ENCODE measurements at regions not wholly inside any gene's neighbourhood (a gene's known extent, or its start where the extent isn't known, plus 50 kb on each side); places are given as distances from the start of the nearest gene placed in this dataset.
"Not testable (repeated sequence)": the region's sequence is repeated elsewhere in the genome, so short reads cannot be mapped to it uniquely, and the experiment has no call there.

DNA sequence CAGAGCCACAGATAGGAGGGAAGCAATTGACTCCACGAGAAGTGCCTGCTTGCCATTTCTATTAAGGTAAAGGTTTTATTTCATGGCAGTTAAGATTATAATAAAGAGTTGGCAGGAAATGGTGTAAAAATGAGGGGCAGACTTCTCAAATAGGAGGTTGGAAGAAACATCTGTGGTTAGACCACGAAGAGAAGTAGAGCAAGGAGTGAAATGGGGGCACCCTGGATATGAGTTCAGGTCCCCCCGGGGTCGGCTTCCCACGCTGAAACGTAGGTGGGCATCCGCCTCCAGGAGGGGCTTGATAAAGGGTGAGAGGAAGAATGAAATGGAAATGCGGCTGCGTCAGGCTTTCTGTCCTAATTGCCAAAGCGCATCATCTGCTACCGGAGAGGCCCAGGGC, 209.1 kb downstream of the MAF start:
- ATAC-seq (no peak), DNase-seq (no peak)
- intact Hi-C loops (cut with DNase I, micrococcal nuclease): no loop called here

DNA sequence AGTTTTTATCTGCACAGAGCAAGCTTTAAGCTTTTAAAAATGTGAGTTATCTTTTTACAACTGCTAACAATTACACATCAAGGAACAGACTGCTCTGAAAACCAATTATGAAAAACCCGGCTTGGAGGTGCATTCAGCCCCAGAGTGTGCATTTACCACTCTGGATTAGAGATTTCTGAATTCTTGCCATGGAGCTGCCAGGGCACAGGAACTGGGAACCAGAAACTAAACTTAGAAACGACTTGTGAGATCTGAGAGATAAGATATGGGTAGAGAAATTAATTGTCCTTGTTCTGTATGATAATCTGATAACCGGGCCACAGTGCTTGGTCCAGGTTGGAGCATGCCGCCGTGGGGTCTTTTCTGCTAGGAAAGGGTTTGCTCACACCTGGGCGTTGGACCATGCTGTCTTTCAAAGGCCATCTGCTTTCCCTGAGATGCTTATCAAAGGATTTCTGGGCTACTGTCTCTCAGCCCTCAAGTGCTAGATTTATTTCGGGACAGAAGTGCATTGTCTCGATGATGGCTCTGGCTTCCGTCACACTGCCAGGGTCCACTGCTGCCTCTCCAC, 210.0 kb downstream of the MAF start:
- intact Hi-C loops (cut with DNase I, micrococcal nuclease): no loop called here
- ATAC-seq: no peak
- no peak for DNase-seq

DNA sequence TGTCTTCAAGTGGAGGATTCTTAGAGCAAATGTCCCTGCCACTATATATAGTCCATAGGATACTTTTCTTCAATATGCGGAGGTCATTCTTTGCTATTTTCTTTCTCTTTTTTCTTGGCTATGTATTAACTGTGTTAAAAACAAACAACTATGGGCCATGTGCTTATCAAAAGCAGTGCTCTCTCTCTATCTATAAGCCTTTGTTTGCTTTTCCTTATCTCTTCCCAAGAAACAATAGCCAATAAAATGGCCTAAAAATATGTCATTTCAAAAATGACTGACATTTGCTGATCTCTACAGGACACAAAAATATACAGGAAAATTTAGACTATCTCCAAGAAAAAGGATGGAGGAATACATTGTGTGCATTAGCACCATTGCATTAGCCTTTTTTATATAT, 212.1 kb downstream of the MAF start:
- intact Hi-C loops (cut with DNase I, micrococcal nuclease): no loop called here
- DNase-seq (no peak), ATAC-seq (no peak)

DNA sequence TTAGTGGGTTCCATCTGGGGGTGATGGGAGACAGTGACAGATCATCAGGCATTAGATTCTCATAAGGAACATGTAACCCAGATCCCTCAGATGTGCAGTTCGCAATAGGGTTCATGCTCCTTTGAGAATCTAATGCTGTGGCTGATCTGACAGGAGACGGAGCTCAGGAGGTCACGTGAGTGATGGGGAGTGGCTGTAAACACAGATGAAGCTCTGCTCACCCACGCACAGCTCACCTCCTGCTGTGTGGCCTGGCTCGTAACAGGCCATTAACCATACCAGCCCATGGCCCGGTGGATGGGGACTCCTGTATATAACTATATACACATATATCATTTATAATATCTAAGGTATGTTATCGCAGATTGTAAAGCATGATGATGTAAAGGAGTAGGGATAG, 214.2 kb downstream of the MAF start:
- ATAC-seq: no peak
- intact Hi-C loops (cut with DNase I, micrococcal nuclease): no loop called here
- DNase-seq: no peak

DNA sequence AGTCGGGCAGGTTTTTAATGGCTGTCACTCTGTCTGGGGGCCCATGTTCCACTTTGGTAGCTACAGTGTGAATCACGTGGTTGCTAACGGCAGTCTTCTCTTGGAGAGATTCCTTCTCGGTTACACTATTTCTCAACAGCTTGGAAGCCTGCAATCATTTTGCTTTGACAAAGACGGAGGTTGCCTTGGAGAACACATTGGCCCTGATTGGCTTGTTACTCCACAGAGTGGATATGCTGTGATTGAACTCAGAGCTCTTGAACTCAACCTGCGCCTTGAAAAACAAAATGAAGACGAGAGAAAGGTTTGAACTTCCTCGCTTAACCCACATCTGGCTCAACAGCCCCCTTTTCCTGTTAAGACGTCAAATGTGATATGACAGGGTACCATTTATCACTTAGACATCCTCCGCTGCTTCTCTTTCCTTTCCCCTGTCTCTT, 218.9 kb downstream of the MAF start:
- DNase-seq (no peak), ATAC-seq (no peak)
- intact Hi-C loops (cut with DNase I, micrococcal nuclease): no loop called here

DNA sequence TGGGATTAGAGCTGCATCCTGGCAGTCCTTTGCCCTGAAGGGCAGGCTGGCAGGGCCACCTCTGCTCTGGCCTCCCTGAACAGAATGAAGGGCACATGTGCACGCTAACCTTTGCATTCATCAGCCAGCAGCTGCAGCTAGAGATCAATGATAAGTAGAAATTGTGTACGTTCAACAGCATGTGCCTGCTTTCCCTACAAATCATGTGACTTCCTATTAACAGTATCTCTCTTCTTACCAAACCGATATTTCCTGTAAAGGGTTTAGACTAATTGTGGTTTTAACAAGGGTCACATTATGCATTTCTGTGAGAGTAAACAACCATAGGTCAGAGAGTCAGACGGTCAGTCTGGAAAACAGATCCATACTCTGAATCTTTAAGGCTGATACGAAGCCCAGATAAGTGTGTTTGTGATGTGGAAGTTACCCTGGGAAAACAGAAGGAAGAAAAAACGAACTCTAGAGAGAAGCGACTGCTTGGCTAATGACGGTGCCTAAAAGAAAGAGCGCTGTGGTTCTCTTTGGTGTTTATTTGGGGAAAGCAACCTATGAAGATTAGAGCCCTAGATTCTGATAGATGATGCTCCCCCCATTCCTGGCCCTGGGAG, 219.4 kb downstream of the MAF start:
- ATAC-seq: no peak
- intact Hi-C loops (cut with DNase I, micrococcal nuclease): no loop called here
- DNase-seq: no peak

DNA sequence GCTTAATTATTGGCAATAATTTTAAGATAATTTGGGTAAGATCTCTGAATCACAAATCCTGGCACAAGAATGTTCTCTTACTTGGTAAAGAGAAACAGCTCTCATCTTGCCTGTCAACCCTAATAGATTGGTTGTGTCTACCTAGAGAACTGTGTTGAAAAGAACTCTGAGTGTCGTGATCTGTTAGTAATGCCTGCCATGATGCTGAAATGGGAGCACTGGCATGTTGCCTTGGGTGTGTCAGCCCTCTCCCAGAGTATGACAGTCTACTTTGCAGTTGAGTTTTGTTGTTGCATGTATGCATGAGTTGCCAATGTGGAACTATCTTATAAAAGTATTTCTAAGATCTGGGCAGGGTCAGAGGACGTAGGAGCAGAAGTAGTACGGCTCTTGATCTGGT, 221.4 kb downstream of the MAF start:
- DNase-seq: no peak
- intact Hi-C loops (cut with DNase I, micrococcal nuclease): no loop called here
- no peak for ATAC-seq

DNA sequence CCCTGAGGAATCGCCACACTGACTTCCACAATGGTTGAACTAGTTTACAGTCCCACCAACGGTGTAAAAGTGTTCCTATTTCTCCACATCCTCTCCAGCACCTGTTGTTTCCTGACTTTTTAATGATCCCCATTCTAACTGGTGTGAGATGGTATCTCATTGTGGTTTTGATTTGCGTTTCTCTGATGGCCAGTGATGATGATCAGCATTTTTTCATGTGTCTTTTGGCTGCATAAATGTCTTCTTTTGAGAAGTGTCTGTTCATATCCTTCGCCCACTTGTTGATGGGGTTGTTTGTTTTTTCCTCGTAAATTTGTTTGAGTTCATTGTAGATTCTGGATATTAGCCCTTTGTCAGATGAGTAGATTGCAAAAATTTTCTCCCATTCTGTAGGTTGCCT, 223.5 kb downstream of the MAF start:
- intact Hi-C loops (cut with DNase I, micrococcal nuclease); ATAC-seq; DNase-seq: not testable (repeated sequence)

DNA sequence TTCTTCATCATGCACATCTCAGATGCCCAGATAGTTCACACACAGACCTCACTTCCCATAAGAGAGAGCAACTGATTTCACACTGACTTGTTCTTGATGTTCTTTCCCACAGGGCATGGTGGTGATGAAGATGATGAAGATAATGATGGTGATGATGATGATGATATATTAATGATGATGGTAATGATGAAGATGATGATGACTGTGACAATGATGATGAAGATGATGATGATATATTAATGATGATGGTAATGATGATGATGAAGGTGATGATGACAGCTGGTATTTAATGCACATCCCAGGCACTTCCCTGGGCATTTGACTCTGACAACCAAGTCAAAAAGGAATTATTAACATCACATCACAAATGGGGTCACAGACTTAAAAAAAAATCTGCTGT, 225.2 kb downstream of the MAF start:
- intact Hi-C loops (cut with DNase I, micrococcal nuclease): no loop called here
- no peak for ATAC-seq

DNA sequence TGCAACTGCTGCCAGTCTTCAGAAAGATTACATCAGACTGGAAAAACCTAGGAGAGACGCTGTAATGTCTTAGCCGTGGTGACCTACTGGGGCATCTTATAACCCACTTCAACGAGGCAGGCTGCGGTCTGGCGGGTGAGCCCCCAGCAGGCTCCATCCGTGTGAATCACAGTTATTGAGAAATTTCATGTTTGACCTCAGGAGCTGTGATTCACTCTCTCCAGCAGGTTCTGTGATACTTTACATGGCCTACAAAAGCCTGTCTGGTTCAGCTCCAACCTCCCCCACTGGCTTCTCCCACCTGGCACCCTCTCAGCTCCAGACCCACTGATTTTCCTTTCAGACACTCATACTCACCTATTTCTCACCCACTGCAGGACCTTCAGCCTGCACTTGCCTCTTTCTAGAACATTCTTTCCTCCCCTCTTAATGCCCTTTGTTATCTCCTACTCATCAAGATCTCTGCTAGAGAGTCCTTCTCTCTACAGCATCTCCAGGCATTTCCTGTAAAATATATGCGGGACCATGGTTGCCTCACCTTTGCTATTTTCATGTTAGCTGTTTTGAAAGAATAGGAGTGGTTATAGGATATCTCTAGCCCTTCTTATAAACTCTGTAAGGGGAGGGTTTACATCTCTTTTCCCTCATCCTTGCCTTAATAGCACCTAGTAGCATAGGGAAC, 227.9 kb downstream of the MAF start:
- ATAC-seq (no peak), DNase-seq (no peak)
- intact Hi-C loops (cut with DNase I, micrococcal nuclease): no loop called here

More for the DNA sequence above, 225.2 kb downstream of the MAF start:
- no peak for DNase-seq

DNA sequence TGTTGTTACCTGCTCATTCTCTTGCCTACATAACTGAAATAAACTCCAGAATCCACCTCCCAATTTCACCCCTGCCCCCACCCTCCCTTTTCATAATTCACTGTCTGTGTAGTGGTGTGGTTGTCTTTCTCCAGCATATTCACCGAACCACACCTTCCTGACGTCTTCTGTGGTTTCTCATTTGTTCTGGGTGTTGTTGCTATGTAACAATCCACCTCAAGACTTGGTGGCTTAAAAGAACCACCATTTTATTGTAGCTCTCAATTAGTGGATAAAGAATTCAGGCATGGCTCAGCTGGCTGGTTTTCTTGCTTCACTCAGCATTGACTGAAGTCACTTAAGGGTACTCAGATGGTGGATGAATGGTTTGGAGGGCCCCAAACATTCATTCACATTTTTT, 229.8 kb downstream of the MAF start:
- no peak for DNase-seq
- no peak for ATAC-seq
- intact Hi-C loops (cut with DNase I, micrococcal nuclease): no loop called here

DNA sequence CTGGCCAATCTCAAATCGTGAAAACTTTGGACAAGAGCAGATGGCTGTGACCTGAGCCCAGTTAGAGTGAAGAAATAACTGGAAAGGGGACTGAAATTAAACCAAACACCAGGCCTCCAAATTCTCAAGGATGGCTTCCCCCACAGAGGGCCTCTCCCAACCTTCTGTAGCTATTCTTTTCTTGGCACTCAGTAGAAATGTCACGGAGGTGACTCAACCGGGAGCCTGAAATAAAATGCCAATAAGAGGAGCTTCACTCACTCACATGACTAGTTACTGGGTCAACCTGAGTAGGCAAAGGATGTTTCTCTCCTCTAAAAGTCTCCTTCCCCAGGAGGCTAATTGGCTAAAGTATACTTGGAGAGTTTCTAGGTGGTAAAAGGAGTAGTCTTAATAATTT, 230.7 kb downstream of the MAF start:
- ATAC-seq (no peak), DNase-seq (no peak)
- intact Hi-C loops (cut with DNase I, micrococcal nuclease): no loop called here

DNA sequence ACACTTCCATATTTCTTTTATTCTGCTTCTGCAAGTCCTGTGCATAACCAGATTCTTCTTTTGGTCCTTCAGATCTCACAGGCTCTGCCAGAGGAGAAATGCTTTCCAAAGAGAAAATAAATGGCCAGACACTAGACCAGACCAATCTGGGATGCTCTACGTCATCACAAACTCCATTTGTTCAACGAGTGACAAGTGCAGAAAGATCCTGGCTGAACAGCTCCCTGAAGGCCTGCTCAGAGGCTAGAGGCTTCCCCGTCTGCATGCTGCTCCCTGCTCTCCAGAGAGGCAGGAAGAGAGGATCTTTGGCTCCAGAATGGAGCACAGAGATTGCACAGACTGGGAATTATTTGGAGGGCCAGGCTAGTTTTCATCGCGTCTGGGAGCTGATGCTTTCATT, 232.7 kb downstream of the MAF start:
- intact Hi-C loops (cut with DNase I, micrococcal nuclease): no loop called here
- no peak for DNase-seq

DNA sequence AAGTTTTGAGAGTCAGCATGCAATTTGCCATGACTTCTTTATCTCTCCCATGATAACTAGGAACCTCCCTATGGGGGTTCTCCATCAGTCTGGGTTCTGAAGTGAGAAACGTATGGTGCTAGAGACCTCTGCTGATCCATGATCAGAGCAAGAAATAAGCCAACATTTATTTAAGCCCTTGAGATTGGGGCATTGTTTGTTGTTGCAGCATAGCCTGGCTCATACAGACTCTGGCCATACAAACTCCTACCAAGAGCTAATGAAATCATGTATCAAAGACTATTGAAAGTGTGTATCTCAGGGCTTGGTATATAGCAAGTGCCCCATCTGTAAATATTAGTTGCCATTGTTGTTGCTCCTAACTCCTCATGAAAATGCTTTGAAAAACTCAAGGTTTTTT, 233.9 kb downstream of the MAF start:
- no peak for DNase-seq
- intact Hi-C loops (cut with DNase I, micrococcal nuclease): no loop called here
- ATAC-seq: no peak

More for the DNA sequence above, 232.7 kb downstream of the MAF start:
- no peak for ATAC-seq

DNA sequence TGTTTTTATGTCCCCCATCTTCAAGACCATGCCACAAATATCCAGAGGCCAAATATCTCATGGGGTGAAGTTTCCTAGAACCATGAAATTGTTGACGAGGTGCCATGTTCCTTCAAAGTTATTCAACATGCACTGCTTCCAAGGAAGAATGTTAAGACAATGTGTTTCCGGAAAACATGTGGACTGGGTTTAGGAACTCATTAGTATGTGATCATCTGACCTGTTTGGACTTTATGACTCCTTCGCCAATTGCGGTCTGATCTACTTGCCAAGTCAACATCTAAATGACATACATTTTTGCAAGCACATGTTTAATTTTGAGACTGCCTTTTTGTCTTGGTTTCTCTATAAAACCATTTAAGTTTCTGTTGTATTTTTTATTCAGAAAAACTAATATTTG, 234.8 kb downstream of the MAF start:
- ATAC-seq: no peak
- no peak for DNase-seq
- intact Hi-C loops (cut with DNase I, micrococcal nuclease): no loop called here

DNA sequence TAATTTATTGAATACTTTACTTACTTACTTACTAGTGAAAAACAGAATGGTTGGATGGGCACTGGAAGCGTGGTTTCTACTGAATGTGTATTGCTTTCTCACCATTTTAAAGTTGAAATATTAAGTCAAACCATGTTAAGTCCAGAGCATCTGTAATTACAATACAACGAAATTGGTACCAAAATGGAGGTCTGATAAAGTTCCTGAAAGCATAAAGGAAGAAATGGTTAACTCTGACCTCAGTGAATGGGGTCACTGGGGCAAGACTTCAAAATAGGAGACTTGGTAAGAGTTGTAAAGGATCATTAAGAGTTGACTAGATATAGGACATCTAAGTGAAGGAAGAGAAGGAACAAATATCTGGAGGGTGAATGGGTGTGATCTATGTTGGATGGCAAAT, 237.1 kb downstream of the MAF start:
- no peak for DNase-seq
- intact Hi-C loops (cut with DNase I, micrococcal nuclease): no loop called here
- no peak for ATAC-seq

DNA sequence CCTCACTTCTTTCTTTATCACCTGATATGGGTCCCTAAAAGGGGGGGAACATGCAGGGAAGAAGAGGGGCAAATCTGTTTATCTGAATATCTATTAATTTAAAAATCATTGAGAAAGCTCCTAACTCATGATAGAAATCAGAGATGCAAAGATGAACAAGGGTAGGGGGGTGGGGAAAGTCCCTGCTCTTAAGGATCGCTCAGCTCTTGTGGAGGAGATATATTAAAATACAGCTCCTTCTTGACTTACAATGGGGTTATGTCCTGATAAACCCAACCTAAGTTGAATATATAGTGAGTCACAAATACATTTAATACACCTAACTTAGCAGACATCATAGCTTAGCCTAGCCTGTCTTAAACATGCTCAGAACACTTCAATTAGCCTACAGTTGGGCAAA, 237.5 kb downstream of the MAF start:
- intact Hi-C loops (cut with DNase I, micrococcal nuclease): no loop called here
- DNase-seq (no peak), ATAC-seq (no peak)

DNA sequence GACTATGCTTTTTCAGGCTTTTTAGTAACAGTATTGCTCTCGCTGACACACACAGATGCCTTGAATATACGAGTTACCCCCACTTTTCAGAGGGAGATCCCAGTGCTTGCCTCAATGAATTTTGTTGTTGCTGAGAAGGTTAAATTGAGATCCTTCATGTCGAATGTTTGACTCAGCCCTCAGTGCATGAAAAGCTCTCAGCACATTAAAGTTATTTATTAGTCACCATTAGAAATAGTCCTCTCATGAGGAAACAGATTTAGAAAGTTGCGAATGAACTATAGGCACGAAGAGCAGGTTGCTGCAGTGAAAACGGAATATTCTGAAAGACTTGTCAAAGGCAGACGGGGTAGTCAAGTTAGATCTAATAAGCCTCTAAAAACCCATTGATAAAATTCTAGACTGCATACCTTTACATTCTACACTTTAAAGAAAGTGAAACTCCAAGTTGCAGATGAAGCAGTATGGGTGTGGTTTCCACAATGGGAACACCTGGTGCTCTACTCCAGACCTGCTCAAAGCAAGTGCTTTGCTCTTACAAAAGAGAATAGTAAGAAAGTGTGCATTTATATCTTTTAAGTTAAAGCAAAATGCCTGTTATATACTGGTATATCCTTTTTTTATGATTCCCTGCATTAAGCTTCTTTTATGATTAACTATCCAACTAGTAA, 238.1 kb downstream of the MAF start:
- DNase-seq (no peak), ATAC-seq (no peak)
- intact Hi-C loops (cut with DNase I, micrococcal nuclease): no loop called here

DNA sequence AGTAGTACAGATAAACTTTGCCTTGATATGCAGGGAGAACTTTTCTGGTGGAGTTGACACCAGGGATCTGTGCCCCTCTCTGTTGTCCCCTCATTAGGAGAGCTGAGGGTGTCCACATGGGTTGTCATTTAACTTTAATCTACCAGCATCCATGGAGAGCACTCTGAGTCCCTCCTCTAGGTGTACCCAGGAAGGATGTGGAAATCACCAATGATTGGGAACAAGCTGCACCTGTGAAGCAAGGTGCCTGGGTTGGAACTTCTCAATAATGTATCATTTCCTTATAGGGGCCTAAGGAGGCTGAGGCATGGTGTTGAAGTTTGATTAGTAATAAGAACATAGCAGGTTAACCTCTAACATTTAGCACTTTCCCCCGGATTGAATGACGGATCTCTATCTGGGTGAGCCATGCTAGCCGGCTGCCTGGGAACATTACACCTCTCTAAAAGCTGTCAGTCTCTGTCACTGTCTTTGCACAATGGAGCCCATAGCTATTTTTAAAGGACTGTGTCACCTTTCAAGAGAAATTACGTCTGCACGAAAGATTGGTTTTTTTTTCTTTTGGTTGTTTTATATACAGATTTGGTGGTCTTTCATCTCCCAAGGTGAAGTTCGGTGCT, 239.3 kb downstream of the MAF start:
- DNase-seq (no peak), ATAC-seq (no peak)
- intact Hi-C loops (cut with DNase I, micrococcal nuclease): no loop called here

DNA sequence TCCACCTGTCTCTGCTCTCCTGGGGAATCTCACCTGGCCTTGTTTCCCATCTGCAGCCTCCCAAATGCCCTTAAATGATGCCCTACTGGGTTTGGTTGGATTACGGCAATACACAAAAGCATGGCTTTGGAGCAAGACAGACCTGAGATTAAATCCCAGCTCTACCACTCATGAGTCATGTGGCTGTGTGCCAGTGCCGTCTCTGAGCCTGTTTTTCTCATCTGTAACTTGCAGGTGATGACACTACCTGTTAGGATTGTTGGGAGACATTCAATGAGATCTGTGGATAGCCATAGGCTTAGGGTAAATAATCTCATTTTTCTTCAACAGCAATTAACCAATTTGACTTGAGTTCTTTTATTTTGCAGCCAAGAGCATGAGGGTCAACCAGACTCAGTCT, 240.3 kb downstream of the MAF start:
- DNase-seq: no peak
- intact Hi-C loops (cut with DNase I, micrococcal nuclease): no loop called here
- no peak for ATAC-seq

Measured in left colon (tissue), 2 donors.